ENCODE measurements at regions not wholly inside any gene's neighbourhood (a gene's known extent, or its start where the extent isn't known, plus 50 kb on each side); places are given as distances from the start of the nearest gene placed in this dataset.

- TF ChIP-seq CTCF (conservative IDR thresholded peaks at IDR 0.05 in 1 of 2, IDR thresholded peaks at IDR 0.05 in 1 of 2; ENCODE audit: extremely low read depth in 1 of 2, insufficient read depth in 1 of 2, low read depth in 1 of 2, low read length in 2 of 2) (no peak), EZH2 (IDR thresholded peaks at IDR 0.05; ENCODE audit: borderline replicate concordance, low read length) (no peak)
These were observed 330.1 kb upstream of the GIMD1 start for GRCh38 chr4:106698621-106699195.

Measured in mammary epithelial cell (primary cell).